NCI-H226 (cell line): ENCODE measurements at regions not wholly inside any gene's neighbourhood (a gene's known extent, or its start where the extent isn't known, plus 50 kb on each side); places are given as distances from the start of the nearest gene placed in this dataset.

Experiments used
- DNase-seq: peaks from one replicate; pipeline ENCODE4 v3.0.0-alpha.2; 2015

GRCh38 chr18:42137693-42138375, 182.8 kb downstream of the PIK3C3 start:
- DNase-seq, result no peak

- DNase-seq, result no peak
Observed at GRCh38 chr18:42141439-42141838, 186.4 kb downstream of the PIK3C3 start.

- no peak for DNase-seq
Observed at GRCh38 chr18:42155024-42155423, 200.0 kb downstream of the PIK3C3 start.

- no peak for DNase-seq
Observed at GRCh38 chr18:42156281-42156680, 201.2 kb downstream of the PIK3C3 start.

GRCh38 chr18:42157420-42157819, 202.4 kb downstream of the PIK3C3 start:
- DNase-seq, result no peak

- no peak for DNase-seq
Observed at GRCh38 chr18:42157878-42158277, 202.8 kb downstream of the PIK3C3 start.

- no peak for DNase-seq
Observed at GRCh38 chr18:42159146-42159545, 204.1 kb downstream of the PIK3C3 start.

- no peak for DNase-seq
Observed at GRCh38 chr18:42163321-42163720, 208.3 kb downstream of the PIK3C3 start.

GRCh38 chr18:42164556-42164955, 209.5 kb downstream of the PIK3C3 start:
- DNase-seq, result peak; percentile 3

GRCh38 chr18:42165922-42166513, 211.0 kb downstream of the PIK3C3 start:
- no peak for DNase-seq

GRCh38 chr18:42168487-42168886, 213.5 kb downstream of the PIK3C3 start:
- DNase-seq, result no peak

GRCh38 chr18:42168907-42169306, 213.9 kb downstream of the PIK3C3 start:
- DNase-seq, result no peak

GRCh38 chr18:42174909-42175308, 219.9 kb downstream of the PIK3C3 start:
- peak; percentile 25 for DNase-seq

- no peak for DNase-seq
Observed at GRCh38 chr18:42176599-42176998, 221.6 kb downstream of the PIK3C3 start.

GRCh38 chr18:42177390-42177789, 222.4 kb downstream of the PIK3C3 start:
- DNase-seq, result no peak

- no peak for DNase-seq
Observed at GRCh38 chr18:42178376-42179080, 223.5 kb downstream of the PIK3C3 start.

GRCh38 chr18:42179542-42180121, 224.6 kb downstream of the PIK3C3 start:
- DNase-seq, result no peak

GRCh38 chr18:42181474-42181873, 226.4 kb downstream of the PIK3C3 start:
- no peak for DNase-seq

GRCh38 chr18:42182728-42183700, 228.0 kb downstream of the PIK3C3 start:
- peak; percentile 65 for DNase-seq

- DNase-seq, result peak; percentile 57
Observed at GRCh38 chr18:42183746-42184145, 228.7 kb downstream of the PIK3C3 start.

GRCh38 chr18:42184685-42185477, 229.8 kb downstream of the PIK3C3 start:
- DNase-seq, result no peak

- no peak for DNase-seq
Observed at GRCh38 chr18:42185486-42185885, 230.5 kb downstream of the PIK3C3 start.
